Neural cell (in vitro differentiated cells): ENCODE measurements at regions not wholly inside any gene's neighbourhood (a gene's known extent, or its start where the extent isn't known, plus 50 kb on each side); places are given as distances from the start of the nearest gene placed in this dataset.

Experiments used
- CTCF ChIP-seq: fragments of 450-650 bp; IDR thresholded peaks from 2 replicates; pipeline ENCODE4 v1.5.1; 2014; ENCODE audit warnings: antibody characterized with exemption, mild to moderate bottlenecking, moderate library complexity; ENCODE audit not compliant: poor library complexity, severe bottlenecking
- POLR2AphosphoS5 ChIP-seq: IDR thresholded peaks from 2 replicates; pipeline ENCODE4 v1.6.1; 2012
- RAD21 ChIP-seq: fragments of 450-650 bp; conservative IDR thresholded peaks from 2 replicates; pipeline ENCODE4 v1.6.1; 2014; ENCODE audit warnings: antibody characterized with exemption, mild to moderate bottlenecking, moderate library complexity

- TF ChIP-seq CTCF (peak; percentile 67), POLR2AphosphoS5 (no peak), RAD21 (peak; percentile 75)
Observed at GRCh38 chr2:52976143-52976949, 791.3 kb upstream of the CHAC2 start.
